Left ventricle myocardium inferior (tissue), 1 donor: ENCODE measurements at regions not wholly inside any gene's neighbourhood (a gene's known extent, or its start where the extent isn't known, plus 50 kb on each side); places are given as distances from the start of the nearest gene placed in this dataset.
"Not testable (repeated sequence)": the region's sequence is repeated elsewhere in the genome, so short reads cannot be mapped to it uniquely, and the experiment has no call there.

ENCODE experiments used
- DNase-seq: peaks from one replicate; pipeline ENCODE4 v3.0.0-alpha.2; 2020
- H3K27ac ChIP-seq: fragments of 200-600 bp; replicated peaks from 2 replicates; pipeline ENCODE4 v1.8.0; 2021
- H3K27me3 ChIP-seq: fragments of 200-600 bp; 2 replicates; pipeline ENCODE4 v1.8.0; 2021; ENCODE audit warnings: low read depth
- H3K36me3 ChIP-seq: fragments of 200-600 bp; 2 replicates; pipeline ENCODE4 v1.8.0; 2021
- H3K4me1 ChIP-seq: fragments of 200-600 bp; 2 replicates; pipeline ENCODE4 v1.8.0; 2021
- H3K4me3 ChIP-seq: fragments of 200-600 bp; 2 replicates; pipeline ENCODE4 v1.8.0; 2021; ENCODE audit warnings: mild to moderate bottlenecking, moderate library complexity
- H3K9me3 ChIP-seq: fragments of 200-600 bp; replicated peaks from 2 replicates; pipeline ENCODE4 v1.8.0; 2021
- intact Hi-C: fragments of 100-400 bp; cut with micrococcal nuclease; formaldehyde crosslinking; loops from one replicate; pipeline ENCODE4 v1.11.0; 2022
- TF ChIP-seq, protein P1 (sequence below): fragments of 200-600 bp; IDR thresholded peaks from 2 replicates; pipeline ENCODE4 v1.8.0; 2021; ENCODE audit warnings: antibody characterized with exemption, mild to moderate bottlenecking, borderline replicate concordance
- donor health status: DM: no; HTN: yes; CAD: no; lungs with severe emphysema.

DNA sequence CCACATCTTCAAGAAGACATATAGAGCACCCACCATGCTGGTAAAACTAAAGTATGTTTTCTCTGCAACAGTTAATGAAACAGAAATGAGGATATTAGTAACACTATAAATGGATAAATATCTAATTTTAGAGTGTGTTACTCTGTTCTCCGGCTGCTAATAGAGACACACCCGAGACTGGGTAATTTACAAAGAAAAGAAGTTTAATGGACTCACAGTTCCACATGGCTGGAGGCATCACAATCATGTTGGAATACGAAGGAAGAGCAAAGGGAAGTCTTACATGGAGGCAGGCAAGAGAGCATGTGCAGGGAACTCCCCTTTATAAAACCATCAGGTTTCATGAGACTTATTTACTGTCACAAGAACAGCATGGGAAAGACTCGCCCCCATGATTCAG is 287.2 kb downstream of the SRGAP2C start:
- no peak for DNase-seq
- TF ChIP-seq, protein P1, sequence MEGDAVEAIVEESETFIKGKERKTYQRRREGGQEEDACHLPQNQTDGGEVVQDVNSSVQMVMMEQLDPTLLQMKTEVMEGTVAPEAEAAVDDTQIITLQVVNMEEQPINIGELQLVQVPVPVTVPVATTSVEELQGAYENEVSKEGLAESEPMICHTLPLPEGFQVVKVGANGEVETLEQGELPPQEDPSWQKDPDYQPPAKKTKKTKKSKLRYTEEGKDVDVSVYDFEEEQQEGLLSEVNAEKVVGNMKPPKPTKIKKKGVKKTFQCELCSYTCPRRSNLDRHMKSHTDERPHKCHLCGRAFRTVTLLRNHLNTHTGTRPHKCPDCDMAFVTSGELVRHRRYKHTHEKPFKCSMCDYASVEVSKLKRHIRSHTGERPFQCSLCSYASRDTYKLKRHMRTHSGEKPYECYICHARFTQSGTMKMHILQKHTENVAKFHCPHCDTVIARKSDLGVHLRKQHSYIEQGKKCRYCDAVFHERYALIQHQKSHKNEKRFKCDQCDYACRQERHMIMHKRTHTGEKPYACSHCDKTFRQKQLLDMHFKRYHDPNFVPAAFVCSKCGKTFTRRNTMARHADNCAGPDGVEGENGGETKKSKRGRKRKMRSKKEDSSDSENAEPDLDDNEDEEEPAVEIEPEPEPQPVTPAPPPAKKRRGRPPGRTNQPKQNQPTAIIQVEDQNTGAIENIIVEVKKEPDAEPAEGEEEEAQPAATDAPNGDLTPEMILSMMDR, result no peak
- intact Hi-C loops, result no loop called here

DNA sequence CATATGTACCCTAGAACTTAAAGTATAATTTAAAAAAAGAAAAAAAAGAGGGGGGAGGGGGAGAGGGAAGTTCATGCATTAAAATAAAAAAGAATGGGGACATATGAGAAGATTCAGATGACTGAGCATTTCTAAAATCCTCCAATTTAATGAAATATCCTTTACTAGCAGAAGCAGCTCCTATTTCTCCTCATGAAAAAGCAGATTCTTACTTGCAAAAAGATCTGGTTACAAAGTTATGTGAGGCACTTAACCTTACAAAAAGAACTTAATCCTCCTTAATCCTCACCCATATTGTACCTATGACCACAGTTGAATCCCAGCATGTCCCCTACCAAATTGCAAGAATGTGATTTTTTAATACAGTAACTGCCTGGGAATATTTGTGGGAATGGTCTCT is 298.5 kb downstream of the SRGAP2C start:
- no peaks in the 10 kb centered on the region for H3K4me1 ChIP-seq
- no peak overlapping the region for H3K4me3 ChIP-seq
- no peak for DNase-seq
- H3K9me3 ChIP-seq, result peaks cover 14% of the 10 kb centered on the region
- H3K27ac ChIP-seq, result no peak overlapping the region
- no peaks in the 10 kb centered on the region for H3K27me3 ChIP-seq
- intact Hi-C loops, result no loop called here
- TF ChIP-seq, protein P1, result no peak
- no peaks in the 10 kb centered on the region for H3K36me3 ChIP-seq

More for the DNA sequence above, 287.2 kb downstream of the SRGAP2C start:
- H3K36me3 ChIP-seq, result no peaks in the 10 kb centered on the region
- peaks cover 4% of the 10 kb centered on the region for H3K4me1 ChIP-seq
- no peak overlapping the region for H3K27ac ChIP-seq
- no peaks in the 10 kb centered on the region for H3K9me3 ChIP-seq
- H3K4me3 ChIP-seq, result no peak overlapping the region
- H3K27me3 ChIP-seq, result peaks cover 17% of the 10 kb centered on the region

DNA sequence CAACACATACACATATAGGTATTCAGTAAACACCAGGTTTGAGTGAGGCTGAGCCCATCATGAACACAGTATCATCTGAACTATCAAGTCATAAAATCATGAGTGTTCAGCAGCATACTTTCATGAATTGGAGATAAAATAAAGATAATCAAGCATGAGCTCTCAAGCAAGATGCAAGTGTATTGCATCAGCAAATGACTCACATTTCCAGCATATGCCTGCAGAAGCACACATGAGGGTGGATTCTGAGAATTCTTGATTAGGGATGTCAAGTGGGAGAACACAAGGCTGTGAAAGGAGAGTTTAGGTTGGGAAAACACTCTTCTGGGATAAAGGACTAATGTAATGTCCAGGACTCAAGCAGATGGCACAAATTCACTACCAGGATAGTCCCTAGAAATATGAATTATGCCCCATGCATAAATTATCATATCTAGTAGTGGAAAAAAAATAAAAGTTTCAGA is 299.2 kb downstream of the SRGAP2C start:
- no peak overlapping the region for H3K4me3 ChIP-seq
- H3K36me3 ChIP-seq, result no peaks in the 10 kb centered on the region
- TF ChIP-seq, protein P1, result no peak
- intact Hi-C loops, result no loop called here
- no peaks in the 10 kb centered on the region for H3K4me1 ChIP-seq
- no peak overlapping the region for H3K27ac ChIP-seq
- no peaks in the 10 kb centered on the region for H3K27me3 ChIP-seq
- DNase-seq, result no peak
- peaks cover 14% of the 10 kb centered on the region for H3K9me3 ChIP-seq

DNA sequence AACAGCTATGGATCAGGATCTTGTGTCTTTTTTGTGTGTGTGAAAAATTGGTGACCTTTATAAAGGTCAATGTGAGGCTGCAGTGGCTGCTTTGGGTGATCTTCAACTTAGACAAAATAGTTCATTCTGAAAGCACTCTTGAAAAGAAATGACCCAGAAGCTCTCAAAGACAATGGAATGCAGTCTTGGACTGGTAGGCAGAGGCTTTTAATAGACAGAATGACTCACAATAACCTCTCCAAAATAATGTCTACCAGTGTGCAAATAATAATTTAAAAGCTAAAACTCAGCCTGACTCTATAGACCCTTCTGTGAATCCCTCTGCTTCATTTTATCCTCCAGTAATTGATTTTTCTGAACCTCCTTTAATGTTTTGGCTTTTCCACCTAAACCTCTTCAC is 310.0 kb downstream of the SRGAP2C start:
- intact Hi-C loops, H3K36me3 ChIP-seq, H3K9me3 ChIP-seq, H3K27ac ChIP-seq, H3K4me1 ChIP-seq, H3K4me3 ChIP-seq, DNase-seq, H3K27me3 ChIP-seq: not testable (repeated sequence)

DNA sequence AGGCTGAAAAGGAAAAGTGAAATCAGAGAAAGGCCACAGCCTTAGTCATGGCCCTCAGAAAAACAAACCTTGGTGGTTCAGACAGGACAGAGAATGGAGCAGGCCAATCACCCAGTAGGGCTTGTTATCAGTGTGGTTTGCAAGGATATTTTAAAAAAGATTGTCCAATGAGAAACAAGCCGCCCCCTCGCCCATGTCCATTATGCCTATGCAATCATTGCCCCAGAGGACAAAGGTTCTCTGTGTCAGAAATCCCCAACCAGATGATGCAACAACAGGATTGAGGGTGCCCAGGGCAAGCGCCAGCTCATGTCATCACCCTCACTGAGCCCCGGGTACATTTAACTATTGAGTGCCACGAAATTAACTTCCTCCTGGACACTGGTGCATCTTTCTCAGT is 326.7 kb downstream of the SRGAP2C start:
- H3K4me3 ChIP-seq, H3K4me1 ChIP-seq, DNase-seq, H3K36me3 ChIP-seq, H3K27ac ChIP-seq, intact Hi-C loops: not testable (repeated sequence)
- peaks cover 18% of the 10 kb centered on the region for H3K27me3 ChIP-seq
- H3K9me3 ChIP-seq, result peaks cover 34% of the 10 kb centered on the region

DNA sequence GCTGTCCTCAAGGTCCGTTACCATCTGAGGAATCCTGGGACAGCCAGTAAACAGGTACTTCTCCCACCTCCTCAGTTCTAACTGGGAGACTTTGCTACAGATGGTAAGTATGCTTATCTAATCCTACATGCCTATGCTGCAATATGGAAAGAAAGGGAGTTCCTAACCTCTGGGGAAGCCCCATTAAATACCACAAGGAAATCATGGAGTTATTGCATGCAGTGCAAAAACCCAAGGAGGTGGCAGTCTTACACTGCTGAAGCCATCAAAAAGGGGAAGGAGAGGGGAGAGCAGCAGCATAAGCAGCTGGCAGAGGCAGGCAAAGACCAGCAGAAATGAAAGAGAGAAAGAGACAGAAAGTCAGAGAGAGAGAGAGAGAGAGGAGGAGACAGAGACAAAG is 327.1 kb downstream of the SRGAP2C start:
- H3K36me3 ChIP-seq, H3K27ac ChIP-seq, intact Hi-C loops, H3K4me1 ChIP-seq, H3K4me3 ChIP-seq, DNase-seq: not testable (repeated sequence)
- H3K27me3 ChIP-seq, result peaks cover 21% of the 10 kb centered on the region
- peaks cover 34% of the 10 kb centered on the region for H3K9me3 ChIP-seq

DNA sequence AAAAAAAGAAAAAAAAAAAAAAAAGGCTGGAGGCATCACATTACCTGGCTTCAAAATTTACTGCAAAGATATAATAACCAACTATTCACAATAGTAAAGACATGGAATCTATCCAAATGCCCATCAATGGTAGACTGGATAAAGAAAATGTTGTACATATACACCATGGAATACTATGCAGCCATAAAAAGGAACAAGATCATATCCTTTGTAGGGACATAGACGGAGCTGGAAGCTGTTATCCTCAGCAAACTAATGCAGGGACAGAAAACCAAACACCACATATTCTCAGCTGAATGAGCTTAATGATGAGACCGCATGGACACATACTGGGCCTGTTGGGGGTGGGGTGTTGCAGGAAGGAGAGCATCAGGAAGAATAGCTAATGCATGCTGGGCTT is 330.5 kb downstream of the SRGAP2C start:
- H3K36me3 ChIP-seq, result no peaks in the 10 kb centered on the region
- H3K9me3 ChIP-seq, result peaks cover 14% of the 10 kb centered on the region
- H3K4me1 ChIP-seq, result peaks cover 9% of the 10 kb centered on the region
- TF ChIP-seq, protein P1, result no peak
- intact Hi-C loops, result no loop called here
- H3K4me3 ChIP-seq, result no peak overlapping the region
- peaks cover 54% of the 10 kb centered on the region for H3K27me3 ChIP-seq
- H3K27ac ChIP-seq, result no peak overlapping the region
- no peak for DNase-seq
